ENCODE measurements at regions not wholly inside any gene's neighbourhood (a gene's known extent, or its start where the extent isn't known, plus 50 kb on each side); places are given as distances from the start of the nearest gene placed in this dataset.
A peak's percentile ranks its signal among the peaks of the same experiment; 100 is the strongest.

DNA sequence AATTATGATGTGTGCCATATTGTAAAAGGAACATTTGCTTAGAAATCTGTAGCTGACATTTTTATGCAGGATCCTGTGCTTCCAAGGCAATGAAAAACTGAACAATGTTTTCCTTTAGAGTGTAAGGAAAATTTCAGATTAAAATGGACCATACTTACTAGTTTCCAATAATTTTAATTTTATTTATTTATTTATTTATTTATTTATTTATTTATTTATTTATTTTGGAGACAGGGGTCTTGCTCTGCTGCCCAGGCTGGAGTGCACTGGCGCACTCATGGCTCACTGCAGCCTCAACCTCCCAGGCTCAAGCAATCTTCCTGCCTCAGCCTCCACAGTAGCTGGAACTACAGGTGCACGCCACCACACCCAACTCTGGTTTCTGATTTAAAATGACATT, 369.8 kb upstream of the HAND2 start:
- no peak for ATAC-seq

DNA sequence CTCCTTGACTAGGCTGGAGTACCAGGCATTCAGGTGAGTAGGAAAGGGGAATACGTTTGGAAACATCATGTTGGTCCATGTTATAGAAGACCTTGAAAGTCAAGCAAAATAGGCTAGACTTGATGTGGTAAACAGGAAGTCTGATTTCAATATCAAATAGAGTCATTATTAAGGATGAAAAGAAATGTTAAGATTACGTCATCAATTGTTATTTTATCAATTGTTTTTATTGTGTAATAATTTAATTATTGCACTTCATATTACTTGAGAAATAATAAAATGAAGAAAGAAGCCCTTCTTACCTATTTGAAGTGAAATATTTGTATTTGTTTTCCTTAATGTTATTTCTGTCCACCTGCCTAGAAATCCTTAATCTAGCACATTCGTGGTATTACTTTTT, 361.0 kb upstream of the HAND2 start:
- no peak for ATAC-seq
- no peak for DNase-seq (ENCODE audit: low spot score)
- intact Hi-C loops (cut with DNase I): no loop called here

More for the DNA sequence above, 369.8 kb upstream of the HAND2 start:
- no peak for DNase-seq (ENCODE audit: low spot score)
- intact Hi-C loops (cut with DNase I): no loop called here

DNA sequence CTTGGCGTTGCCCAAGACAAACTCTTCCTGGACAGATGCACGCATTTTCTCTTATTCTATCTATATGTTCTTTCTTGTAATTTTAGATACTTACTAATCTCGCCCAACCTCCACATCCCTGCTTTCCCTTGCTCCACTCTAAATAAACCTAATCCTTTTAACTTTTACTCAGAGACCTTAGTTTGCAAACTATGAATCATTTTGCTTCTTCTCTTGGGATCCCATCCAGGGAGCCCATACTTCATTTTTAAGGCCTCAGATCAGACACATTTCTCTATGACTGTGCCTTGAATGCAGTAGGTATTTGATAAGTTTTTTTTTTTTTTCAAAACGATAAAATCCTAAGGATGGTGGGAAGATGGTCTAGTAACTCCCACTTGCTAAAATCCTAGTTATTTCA, 353.8 kb upstream of the HAND2 start:
- intact Hi-C loops (cut with DNase I): no loop called here
- no peak for ATAC-seq
- DNase-seq (ENCODE audit: low spot score): no peak

DNA sequence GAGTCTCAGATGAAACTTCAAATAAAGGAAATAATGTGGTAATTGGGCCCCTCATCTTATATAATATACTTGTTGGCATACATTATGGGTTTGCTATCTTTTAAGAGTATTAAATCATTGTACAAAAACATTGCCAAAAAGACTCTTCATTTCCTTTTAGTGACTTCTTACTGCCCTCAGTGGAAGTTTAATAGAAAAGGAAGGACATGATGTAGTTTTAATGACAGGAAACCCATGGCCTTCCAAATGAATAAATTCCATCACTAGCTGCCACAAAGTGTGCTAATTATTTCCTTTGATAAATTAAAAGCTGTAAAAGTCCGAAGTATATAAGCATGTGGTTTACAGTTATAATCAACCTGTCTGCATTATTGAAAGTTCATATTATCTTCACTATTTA, 350.9 kb upstream of the HAND2 start:
- ATAC-seq: no peak
- no peak for DNase-seq (ENCODE audit: low spot score)
- intact Hi-C loops (cut with DNase I): no loop called here

DNA sequence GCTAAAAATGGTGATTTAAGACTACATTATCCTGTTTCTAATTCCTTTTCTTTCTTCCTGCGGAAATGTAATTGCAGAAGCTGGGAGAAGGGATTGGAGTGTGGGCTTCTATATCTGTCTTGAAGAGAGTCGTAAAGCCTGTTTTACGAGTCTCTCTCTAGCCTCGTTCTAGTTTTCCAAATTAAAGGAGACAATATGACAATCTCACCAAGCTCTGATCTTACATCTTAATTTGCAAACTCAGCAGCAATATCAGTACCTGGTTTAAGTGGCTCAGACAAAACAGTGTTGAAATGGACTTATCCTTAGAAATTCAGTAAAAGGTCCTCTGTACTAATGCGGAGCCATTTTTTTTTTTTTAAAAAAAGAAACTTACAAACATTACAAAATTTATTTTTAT, 349.5 kb upstream of the HAND2 start:
- ATAC-seq (no peak), DNase-seq (ENCODE audit: low spot score) (no peak)
- intact Hi-C loops (cut with DNase I): no loop called here

DNA sequence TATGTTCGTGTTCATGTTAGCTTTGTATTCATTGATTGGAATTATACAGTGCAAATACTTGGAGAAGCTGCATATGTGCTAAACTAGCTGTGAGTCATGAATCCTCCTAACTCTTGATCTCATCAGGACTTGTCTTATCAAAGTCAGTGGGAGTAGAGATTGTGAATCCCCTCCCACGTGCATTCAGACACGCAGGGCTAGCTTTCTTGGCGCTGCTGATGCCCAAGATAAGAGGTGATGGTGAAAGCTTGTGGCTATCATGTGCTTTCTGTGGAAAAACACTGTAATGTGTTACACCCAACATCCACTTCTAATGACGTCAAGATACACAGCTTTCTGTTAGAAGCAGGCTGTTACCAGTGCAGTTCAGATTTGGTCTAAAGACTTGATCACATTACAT, 348.7 kb upstream of the HAND2 start:
- peak; percentile 42 for ATAC-seq
- intact Hi-C loops (cut with DNase I): no loop called here
- DNase-seq (ENCODE audit: low spot score): no peak

DNA sequence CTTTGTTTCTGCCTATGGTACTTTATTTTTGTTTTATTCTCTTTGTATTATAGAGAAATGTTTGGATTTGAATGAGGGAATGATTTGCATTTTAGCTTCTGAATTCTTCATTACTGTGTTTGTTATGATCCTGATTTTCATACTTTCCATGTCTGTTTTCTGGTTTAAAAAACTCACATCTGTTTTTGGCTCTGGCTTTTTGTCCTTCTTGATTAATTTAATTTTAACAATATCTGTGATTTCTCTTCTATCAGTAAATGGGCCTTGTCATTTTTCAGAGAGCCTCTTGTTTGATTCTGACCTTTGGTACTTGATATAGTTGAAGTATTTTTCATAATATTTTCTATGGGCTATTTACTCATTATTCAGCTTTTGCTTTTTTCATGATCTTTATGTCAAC, 341.6 kb upstream of the HAND2 start:
- ATAC-seq: no peak
- intact Hi-C loops (cut with DNase I): no loop called here
- no peak for DNase-seq (ENCODE audit: low spot score)

DNA sequence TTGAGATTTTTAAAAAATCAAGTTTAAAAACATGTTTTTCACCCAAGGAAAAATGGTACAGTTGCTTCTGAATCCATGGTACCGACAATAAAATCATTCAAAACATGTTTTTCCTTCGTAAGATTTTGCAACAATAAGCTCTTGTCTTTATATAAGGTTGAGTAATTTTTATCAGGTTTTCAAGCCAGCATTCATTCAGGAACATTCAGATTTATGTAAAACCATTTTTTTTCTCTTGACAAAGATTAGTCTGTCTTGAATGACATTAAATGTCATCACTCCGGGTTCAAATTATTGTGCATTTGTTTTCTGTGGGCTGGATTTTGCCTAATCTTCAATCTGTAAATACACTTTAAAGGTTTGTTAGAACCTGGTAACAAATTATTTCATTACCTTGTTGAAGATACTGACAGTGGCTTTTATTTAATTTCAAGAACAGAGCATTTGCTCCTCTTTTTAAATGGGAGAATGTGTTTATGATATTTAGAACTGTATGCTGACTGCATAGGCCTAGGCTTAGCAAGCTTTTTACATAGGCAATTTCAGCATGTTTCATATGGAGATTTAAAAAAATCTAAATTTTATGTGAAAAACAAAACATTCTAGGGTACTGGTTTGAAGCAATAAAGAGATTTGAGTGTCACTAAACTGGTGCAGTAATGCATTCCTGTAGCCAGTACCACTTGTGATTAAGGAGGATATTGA, 336.4 kb upstream of the HAND2 start:
- intact Hi-C loops (cut with DNase I): no loop called here
- DNase-seq (ENCODE audit: low spot score) (no peak), ATAC-seq (no peak)

DNA sequence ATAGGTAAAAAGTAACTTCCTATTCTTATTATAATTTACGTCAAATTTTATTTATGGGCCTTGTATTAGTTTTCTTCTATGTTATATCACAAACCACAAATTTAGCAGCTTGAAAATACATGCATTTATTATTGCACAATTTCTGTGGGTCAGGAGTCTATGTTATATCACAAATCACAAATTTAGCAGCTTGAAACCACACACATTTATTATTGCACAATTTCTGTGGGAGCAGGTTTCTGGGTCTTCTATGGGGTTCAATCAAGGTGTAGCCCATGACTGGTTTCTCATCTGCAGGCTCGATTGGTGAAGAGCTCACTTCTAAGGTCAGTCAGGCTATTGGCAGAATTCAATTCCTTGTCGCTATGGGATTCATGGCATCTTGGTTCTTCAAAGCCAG, 332.7 kb upstream of the HAND2 start:
- intact Hi-C loops (cut with DNase I): no loop called here
- DNase-seq (ENCODE audit: low spot score): no peak
- ATAC-seq: no peak

DNA sequence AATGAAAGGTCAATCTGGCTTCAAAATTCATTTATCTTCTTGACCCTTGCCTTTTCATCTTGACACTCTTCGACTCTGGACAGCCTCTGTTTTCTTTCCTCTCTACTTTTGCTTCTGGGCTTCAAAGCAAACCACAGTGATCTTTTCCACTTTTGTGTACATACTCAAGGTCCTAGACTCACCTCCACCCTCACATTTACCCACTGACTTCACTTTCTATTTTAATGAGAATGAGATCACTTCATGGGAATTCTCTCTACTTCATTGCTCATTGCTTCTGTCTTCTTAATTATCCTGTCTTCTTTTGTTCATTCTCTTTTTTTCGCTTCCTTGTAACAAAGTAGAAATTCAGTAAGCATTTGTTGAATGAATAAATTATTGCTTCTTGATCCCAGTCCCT, 330.1 kb upstream of the HAND2 start:
- DNase-seq (ENCODE audit: low spot score): no peak
- intact Hi-C loops (cut with DNase I): no loop called here

DNA sequence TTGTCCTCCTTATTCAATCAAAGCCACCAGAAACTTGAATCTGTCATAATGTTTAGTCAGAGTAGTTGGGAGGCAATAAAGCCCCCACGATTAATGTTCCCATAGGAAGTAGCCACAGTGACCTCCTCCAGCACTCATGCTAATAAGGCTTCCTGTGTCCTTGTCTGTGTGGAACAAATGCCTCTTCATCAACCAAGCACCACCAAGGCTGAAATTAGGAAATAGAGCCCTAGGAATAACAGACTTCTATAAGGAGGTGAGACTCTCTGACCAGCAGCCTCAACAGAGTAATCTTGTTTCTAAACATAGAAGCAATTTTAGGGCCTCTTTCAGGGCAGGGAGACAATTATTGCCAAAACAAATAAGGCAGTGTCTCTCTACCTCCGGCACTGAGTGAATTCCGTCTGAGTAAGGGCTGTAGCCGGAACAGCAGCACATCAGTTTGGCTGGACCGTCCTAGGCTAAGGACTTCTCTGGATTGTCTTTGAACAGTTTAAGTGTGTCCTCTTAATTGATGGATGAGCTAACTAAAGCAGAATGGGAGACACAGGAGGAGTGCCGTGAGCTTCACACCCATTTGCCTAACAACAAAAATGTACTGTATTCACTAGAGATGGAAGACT, 329.2 kb upstream of the HAND2 start:
- ATAC-seq: no peak
- intact Hi-C loops (cut with DNase I): no loop called here
- DNase-seq (ENCODE audit: low spot score): no peak

More for the DNA sequence above, 330.1 kb upstream of the HAND2 start:
- ATAC-seq: no peak

DNA sequence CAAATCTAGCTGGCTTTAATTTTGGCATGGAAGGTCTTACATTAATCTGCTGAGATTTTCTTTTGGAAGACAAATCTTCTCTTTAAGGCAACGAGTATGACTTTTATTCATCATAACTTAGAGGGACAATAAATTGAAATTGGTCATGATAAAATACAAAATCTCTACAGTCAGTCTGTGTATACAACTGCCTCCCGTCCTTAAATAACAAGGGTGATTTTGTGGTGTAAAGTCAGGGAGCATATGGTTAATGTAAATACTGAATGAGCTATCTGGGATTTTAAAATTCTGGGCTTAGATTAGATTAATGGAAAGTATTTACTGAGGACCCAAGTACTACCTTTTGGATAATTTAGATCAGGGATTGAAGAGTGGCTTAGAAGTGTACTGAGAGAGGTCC, 328.4 kb upstream of the HAND2 start:
- DNase-seq (ENCODE audit: low spot score): no peak
- ATAC-seq: no peak

DNA sequence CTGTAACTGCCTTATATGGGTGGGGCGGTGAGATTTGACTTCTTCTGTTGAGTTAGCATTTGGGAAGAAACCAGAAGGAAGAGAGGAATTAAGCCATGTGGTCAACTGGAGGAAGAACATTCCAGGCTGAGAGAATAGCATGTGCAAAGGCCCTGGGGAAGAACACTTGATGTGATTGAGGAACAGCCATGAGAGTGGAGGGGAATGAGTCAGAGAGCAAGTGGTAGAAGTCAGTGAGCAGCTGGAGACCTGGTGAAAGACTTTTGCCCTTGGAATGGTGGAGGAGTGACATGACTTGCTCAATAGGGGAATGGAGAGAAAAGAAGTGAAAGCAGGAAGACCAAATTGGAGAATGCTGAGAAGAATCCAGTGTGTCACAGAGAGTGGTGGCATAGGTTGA, 327.8 kb upstream of the HAND2 start:
- intact Hi-C loops (cut with DNase I): no loop called here

More for the DNA sequence above, 328.4 kb upstream of the HAND2 start:
- intact Hi-C loops (cut with DNase I): no loop called here

DNA sequence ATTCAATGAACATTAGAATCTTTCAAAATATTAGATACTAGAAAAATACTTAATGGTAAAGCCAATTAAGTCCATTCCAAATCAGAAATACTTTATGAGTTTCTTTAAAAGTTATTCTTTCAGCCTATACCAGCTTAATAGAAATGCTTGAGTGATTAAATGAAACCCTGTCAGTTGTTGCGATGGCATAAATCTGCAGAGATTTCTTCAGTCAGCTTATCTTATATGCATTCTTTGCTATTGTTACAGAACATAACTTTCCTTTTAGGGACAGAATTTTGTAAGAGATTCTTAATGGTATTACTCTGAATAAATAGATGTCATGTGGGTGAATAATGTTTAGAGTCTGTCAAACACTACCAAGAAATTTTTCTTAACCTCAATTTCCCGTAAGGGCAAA, 325.0 kb upstream of the HAND2 start:
- DNase-seq (ENCODE audit: low spot score): no peak
- no peak for ATAC-seq
- intact Hi-C loops (cut with DNase I): no loop called here

More for the DNA sequence above, 327.8 kb upstream of the HAND2 start:
- ATAC-seq (no peak), DNase-seq (ENCODE audit: low spot score) (no peak)

DNA sequence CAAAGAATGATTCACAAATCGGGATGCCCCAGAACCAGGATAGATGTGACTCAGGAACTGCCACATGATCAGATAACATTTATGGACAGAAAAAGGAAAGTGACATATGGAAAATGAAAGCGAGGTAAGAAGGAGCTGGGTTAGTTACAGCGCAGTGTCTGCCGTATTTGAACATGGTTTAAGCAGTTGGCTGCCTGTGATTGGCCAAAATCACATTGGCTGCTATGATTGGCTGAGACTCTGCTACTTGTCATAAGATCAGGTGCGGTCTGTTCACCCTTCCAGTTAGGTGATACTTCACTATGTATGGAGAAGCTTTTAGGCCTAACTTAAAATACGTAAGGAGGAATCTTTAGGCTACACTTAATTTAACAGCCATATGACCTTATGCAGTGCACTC, 322.7 kb upstream of the HAND2 start:
- intact Hi-C loops (cut with DNase I): no loop called here
- ATAC-seq: no peak
- no peak for DNase-seq (ENCODE audit: low spot score)

DNA sequence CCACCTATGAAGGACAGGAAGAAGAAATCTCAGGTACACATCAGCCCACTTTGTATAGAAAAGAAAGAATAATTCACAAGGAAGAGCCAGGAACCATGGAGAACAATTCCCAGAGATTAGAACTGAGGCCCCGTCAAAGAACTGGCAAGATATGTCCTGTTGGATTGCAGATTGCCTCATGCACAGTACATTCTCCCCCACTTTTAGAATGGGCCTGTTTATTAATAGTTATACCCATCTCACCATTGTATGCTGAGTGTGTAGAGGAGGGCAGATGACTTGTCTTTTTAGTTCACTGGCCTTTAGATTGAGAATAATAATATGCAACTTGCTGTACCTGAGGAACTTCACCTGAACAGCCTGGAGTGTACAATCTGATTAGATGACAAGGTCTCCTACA, 315.6 kb upstream of the HAND2 start:
- no peak for DNase-seq (ENCODE audit: low spot score)
- ATAC-seq: no peak
- intact Hi-C loops (cut with DNase I): no loop called here

DNA sequence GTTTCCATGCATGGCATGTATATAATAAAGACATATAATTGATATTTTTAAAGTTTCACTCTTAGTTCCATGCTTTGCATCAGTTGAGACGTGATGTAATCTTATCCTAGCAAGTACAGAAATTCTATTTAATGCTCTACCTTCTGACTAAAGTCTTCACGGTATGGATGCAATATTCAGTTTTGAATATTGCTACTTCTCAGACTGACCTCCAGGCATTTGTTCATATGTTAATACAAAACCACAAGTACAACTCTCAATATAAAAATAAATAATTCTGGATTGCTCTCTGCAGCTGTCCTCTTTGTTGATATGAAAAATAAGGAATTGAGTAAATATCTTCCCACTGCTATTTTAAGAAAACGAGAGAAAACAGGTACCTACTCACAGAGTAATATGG, 309.8 kb upstream of the HAND2 start:
- DNase-seq (ENCODE audit: low spot score) (no peak), ATAC-seq (no peak)
- intact Hi-C loops (cut with DNase I): no loop called here

DNA sequence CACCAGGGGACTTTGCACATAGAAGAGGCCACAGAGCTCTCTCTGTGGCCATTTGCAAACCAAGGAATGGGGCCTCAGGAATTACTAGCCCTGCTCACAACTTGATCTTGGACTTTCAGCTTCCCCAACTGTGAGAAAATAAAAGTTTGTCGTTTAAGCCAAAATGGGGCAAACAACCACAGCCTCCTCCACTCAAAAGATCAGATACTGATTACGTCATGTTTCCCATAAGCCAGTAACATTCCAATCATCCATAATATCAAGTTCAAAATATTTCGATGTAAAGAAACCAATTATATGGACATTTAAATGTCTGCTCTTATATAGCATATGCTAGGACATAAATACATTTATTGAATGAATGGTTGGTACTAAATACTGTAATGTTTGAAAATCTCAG, 307.5 kb upstream of the HAND2 start:
- intact Hi-C loops (cut with DNase I): no loop called here
- DNase-seq (ENCODE audit: low spot score) (no peak), ATAC-seq (no peak)

DNA sequence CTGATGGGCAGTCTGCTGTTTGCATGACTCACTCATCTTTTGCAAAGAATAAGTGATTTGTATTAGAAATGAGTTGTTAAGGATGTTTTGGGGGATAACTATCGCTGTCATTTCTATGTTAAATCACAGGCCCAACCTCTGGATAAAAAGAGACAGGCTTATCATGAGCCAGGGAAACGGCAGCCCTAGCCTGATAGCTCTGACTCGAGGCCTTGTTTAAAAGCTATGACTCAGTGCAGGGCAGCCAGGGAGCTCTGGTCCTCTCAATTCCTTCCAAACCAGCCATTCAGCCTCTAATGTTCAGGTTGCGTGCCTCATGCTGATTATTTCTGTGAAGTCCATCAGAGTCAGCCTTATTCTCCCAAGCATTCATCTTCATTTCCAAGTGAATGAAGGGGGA, 305.9 kb upstream of the HAND2 start:
- ATAC-seq: no peak
- intact Hi-C loops (cut with DNase I): no loop called here

DNA sequence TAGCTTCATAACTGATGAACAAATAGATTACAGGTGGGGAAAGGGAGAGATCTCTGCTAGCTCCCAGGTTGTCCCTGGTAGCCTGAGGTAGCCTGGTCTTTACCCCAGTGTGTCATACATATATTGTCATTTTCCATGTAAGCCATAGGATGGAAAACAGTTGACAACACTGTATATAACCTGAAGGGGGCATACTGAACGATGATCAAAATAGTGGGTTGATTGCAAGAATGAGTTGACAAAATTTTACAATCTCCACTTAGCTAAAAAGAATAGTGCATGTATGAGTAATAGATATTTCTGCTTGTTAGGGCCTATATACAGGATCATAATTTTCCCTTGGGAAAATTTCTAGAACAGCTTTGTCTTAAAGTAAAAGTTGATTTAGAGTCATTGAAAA, 304.1 kb upstream of the HAND2 start:
- intact Hi-C loops (cut with DNase I): no loop called here
- no peak for ATAC-seq
- DNase-seq (ENCODE audit: low spot score): no peak

More for the DNA sequence above, 305.9 kb upstream of the HAND2 start:
- DNase-seq (ENCODE audit: low spot score): no peak

DNA sequence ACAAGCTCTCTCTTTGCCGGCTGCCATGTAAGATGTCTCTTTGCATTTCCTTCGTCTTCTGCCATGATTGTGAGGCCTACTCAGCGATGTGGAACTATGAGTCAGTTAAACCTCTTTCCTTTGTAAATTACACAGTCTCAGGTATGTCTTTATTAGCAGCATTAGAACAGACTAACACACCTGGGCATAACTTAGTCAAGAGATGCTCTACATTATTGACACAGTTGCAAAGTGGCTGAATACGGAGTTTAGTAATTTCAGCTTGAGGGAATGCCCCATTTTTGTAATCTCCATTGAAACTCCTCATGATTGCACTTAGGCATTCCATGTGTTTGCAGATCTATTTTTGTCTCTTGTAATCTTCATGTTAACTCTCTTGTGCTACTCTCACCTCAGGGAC, 299.5 kb upstream of the HAND2 start:
- intact Hi-C loops (cut with DNase I): no loop called here
- no peak for DNase-seq (ENCODE audit: low spot score)
- no peak for ATAC-seq

Data from sciatic nerve (tissue), 2 donors.